HEK293T (cell line): ENCODE measurements at regions not wholly inside any gene's neighbourhood (a gene's known extent, or its start where the extent isn't known, plus 50 kb on each side); places are given as distances from the start of the nearest gene placed in this dataset.

ENCODE experiments used
- ARNT ChIP-seq: fragments of 450-650 bp; IDR thresholded peaks from 2 replicates; pipeline ENCODE4 v1.6.1; 2017; ENCODE audit warnings: mild to moderate bottlenecking
- BHLHE40 ChIP-seq: fragments of 450-650 bp; IDR thresholded peaks from 2 replicates; pipeline ENCODE4 v1.6.1; 2016; ENCODE audit warnings: mild to moderate bottlenecking, moderate library complexity, borderline replicate concordance
- CTBP1 ChIP-seq: fragments of 450-650 bp; IDR thresholded peaks from 2 replicates; pipeline ENCODE4 v1.6.1; 2016; ENCODE audit warnings: borderline replicate concordance
- ELF4 ChIP-seq: fragments of 450-650 bp; IDR thresholded peaks from 2 replicates; pipeline ENCODE4 v1.6.1; 2017; ENCODE audit warnings: antibody characterized with exemption
- FOXA1 ChIP-seq: fragments of 450-650 bp; IDR thresholded peaks from 2 replicates; pipeline ENCODE4 v1.6.1; 2016; ENCODE audit warnings: mild to moderate bottlenecking
- FOXK2 ChIP-seq: fragments of 450-650 bp; IDR thresholded peaks from 2 replicates; pipeline ENCODE4 v1.6.1; 2016; ENCODE audit warnings: mild to moderate bottlenecking
- FOXM1 ChIP-seq: fragments of 450-650 bp; IDR thresholded peaks from 2 replicates; pipeline ENCODE4 v1.6.1; 2017; ENCODE audit warnings: mild to moderate bottlenecking, borderline replicate concordance
- L3MBTL2 ChIP-seq: fragments of 450-650 bp; conservative IDR thresholded peaks from 2 replicates; pipeline ENCODE4 v1.6.1; 2016; ENCODE audit warnings: mild to moderate bottlenecking
- NFRKB ChIP-seq: fragments of 450-650 bp; IDR thresholded peaks from 2 replicates; pipeline ENCODE4 v1.6.1; 2016; ENCODE audit warnings: mild to moderate bottlenecking, moderate library complexity
- SP1 ChIP-seq: fragments of 450-650 bp; IDR thresholded peaks from 2 replicates; pipeline ENCODE4 v1.6.1; 2017
- TF ChIP-seq, protein P1 (sequence below): fragments of 450-650 bp; IDR thresholded peaks from 2 replicates; pipeline ENCODE4 v1.6.1; 2016

DNA sequence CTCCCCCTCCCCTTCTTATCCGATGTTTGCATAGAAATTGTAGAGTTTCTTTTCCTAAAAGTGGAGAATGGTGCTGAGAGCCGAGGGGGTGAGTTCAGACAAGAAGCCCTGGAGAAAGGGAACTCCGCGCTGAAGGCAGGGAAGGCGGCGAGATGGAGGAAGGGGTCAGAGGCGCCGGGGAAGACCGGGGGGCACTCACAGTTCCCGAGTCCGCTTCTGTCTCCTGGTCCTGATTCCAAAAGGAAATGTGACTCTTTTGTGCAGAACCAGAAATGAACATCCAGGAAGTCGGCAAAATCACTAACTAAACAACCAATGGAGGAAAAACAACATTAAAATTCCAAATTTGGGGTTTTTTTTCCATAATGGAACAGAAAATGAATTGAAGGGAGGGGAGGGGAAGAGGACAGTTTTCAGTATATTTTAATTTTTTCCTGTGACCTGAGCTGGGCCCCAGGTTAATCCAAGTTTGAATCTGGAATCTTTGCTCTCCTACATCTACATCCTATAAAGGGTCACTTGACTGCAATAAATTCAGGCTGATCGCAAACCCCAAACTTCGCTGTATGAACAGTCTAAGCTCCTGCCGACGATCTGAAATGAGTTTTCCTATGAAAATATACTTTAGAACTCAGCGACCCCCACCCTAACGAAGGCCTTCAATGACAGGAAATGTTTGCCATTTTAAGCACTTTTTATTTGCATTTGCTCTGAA, 252.3 kb downstream of the C16orf95 start:
- TF ChIP-seq SP1 (no peak), FOXK2 (no peak), FOXM1 (no peak), BHLHE40 (no peak), CTBP1 (no peak), ARNT (no peak), NFRKB (no peak), ELF4 (no peak), L3MBTL2 (no peak), FOXA1 (no peak)
- TF ChIP-seq, protein P1, sequence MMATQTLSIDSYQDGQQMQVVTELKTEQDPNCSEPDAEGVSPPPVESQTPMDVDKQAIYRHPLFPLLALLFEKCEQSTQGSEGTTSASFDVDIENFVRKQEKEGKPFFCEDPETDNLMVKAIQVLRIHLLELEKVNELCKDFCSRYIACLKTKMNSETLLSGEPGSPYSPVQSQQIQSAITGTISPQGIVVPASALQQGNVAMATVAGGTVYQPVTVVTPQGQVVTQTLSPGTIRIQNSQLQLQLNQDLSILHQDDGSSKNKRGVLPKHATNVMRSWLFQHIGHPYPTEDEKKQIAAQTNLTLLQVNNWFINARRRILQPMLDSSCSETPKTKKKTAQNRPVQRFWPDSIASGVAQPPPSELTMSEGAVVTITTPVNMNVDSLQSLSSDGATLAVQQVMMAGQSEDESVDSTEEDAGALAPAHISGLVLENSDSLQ = no peak
